ENCODE measurements at regions not wholly inside any gene's neighbourhood (a gene's known extent, or its start where the extent isn't known, plus 50 kb on each side); places are given as distances from the start of the nearest gene placed in this dataset.
A peak's percentile ranks its signal among the peaks of the same experiment; 100 is the strongest.

DNA sequence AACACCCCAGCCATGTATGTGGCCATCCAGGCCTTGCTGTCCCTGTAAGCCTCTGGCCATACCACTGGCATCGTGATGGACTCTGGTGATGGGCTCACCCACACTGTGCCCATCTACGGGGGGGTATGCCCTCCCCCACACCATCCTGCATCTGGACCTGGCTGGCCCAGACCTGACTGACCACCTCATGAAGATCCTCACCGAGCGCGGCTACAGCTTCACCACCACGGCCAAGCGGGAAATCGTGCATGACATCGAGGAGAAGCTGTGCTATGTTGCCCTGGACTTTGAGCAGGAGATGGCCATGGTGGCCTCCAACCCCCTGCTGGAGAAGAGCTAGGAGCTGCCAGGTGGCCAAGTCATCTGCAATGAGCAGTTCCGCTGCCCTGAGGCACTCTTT, 80.4 kb upstream of the ZCCHC2 start:
- intact Hi-C loops (cut with micrococcal nuclease): no loop called here
- Mint-ChIP-seq H3K4me3 (no peak overlapping the region), H3K36me3 (ENCODE audit: low read depth) (no peaks in the 10 kb centered on the region)

DNA sequence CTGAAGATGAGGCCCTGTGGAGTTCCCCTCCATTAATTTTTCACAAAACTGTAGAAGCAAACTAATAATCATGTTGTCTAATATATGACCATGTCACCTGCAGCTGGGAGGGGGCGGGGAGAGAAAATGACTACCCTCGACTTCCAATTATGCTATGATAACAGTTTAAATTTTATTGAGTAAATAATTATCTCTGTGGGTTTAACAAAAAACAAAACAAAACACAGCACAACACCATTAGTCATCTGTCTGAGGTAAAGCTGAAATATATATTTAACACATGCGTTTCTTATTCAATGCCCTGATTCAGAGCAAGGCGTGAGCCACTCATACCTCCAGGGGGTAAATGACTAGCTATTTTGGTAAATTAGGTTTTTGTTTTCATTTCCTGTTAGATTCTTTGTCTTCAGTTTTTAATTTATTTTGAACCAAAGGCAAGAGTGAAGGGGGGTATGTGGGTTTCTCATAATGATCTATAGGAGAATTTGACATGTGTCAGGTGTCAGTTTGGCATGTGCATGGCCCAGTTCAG, 77.4 kb upstream of the ZCCHC2 start:
- H3K36me3 Mint-ChIP-seq (ENCODE audit: low read depth): peaks cover 2% of the 10 kb centered on the region
- peaks cover 6% of the 10 kb centered on the region for H3K4me1 Mint-ChIP-seq (ENCODE audit: low read depth)
- no peak for DNase-seq (ENCODE audit: low spot score)
- H3K27ac Mint-ChIP-seq: peak overlapping the region; percentile 34
- H3K4me3 Mint-ChIP-seq: no peak overlapping the region
- H3K27me3 Mint-ChIP-seq (ENCODE audit: insufficient read depth): no peaks in the 10 kb centered on the region
- peaks cover 7% of the 10 kb centered on the region for H3K9me3 Mint-ChIP-seq
- intact Hi-C loops (cut with micrococcal nuclease): no loop called here

More for the DNA sequence above, 80.4 kb upstream of the ZCCHC2 start:
- H3K9me3 Mint-ChIP-seq: no peaks in the 10 kb centered on the region
- H3K4me1 Mint-ChIP-seq (ENCODE audit: low read depth): peaks cover 5% of the 10 kb centered on the region
- H3K27me3 Mint-ChIP-seq (ENCODE audit: insufficient read depth): peaks cover 6% of the 10 kb centered on the region
- H3K27ac Mint-ChIP-seq: no peak overlapping the region
- no peak for DNase-seq (ENCODE audit: low spot score)

GRCh38 chr18:62446511-62446910, 76.3 kb upstream of the ZCCHC2 start:
- Mint-ChIP-seq H3K27ac (no peak overlapping the region), H3K36me3 (ENCODE audit: low read depth) (peaks cover 2% of the 10 kb centered on the region), H3K9me3 (peaks cover 7% of the 10 kb centered on the region), H3K4me1 (ENCODE audit: low read depth) (peaks cover 17% of the 10 kb centered on the region), H3K27me3 (ENCODE audit: insufficient read depth) (no peaks in the 10 kb centered on the region), H3K4me3 (no peak overlapping the region)
- intact Hi-C loops (cut with micrococcal nuclease): no loop called here
- DNase-seq (ENCODE audit: low spot score): no peak

DNA sequence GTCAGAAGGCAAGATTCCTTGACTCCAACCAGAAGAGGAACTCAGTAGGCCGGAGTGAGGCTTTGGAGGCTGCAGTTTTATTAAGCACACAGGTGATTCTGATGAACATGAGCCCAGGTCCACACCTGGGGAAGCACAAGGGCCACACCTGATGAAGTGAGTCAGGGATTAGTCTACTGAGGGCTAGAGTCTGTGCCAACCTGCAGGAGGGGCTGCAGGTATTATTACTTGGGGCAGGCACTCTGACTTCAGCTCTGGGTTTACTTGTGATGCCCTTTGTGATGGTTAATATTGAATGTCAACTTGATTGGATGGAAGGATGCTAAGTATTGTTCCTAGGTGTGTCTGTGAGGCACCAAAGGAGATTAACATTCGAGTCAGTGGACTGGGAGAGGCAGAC, 75.2 kb upstream of the ZCCHC2 start:
- Mint-ChIP-seq H3K36me3 (ENCODE audit: low read depth) (peaks cover 2% of the 10 kb centered on the region), H3K4me1 (ENCODE audit: low read depth) (peaks cover 23% of the 10 kb centered on the region), H3K4me3 (no peak overlapping the region), H3K9me3 (peaks cover 7% of the 10 kb centered on the region), H3K27me3 (ENCODE audit: insufficient read depth) (no peaks in the 10 kb centered on the region), H3K27ac (no peak overlapping the region)
- intact Hi-C loops (cut with micrococcal nuclease): no loop called here
- DNase-seq (ENCODE audit: low spot score): no peak

DNA sequence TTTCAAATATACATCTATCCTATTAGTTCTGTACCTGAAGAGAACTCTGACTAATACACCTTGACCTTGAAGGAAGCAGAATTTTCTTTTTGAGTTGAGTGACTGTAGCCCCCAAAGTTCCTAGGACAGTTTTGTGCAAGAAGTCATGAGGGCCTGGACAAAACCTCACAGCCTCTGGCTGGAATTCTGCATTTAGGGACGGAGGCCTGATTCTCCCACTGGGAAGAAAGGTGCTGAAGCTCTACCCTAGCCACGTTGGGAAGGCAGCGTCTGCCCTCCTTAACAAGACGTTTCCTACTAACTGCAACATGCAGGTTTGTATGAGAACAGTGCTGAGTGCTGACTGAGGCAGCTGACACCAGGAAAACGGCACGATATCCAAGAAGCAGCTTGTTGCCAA, 74.4 kb upstream of the ZCCHC2 start:
- peaks cover 28% of the 10 kb centered on the region for H3K4me1 Mint-ChIP-seq (ENCODE audit: low read depth)
- no peak for DNase-seq (ENCODE audit: low spot score)
- H3K9me3 Mint-ChIP-seq: peaks cover 7% of the 10 kb centered on the region
- no peak overlapping the region for H3K27ac Mint-ChIP-seq
- peaks cover 2% of the 10 kb centered on the region for H3K36me3 Mint-ChIP-seq (ENCODE audit: low read depth)
- H3K4me3 Mint-ChIP-seq: no peak overlapping the region
- intact Hi-C loops (cut with micrococcal nuclease): no loop called here
- H3K27me3 Mint-ChIP-seq (ENCODE audit: insufficient read depth): no peaks in the 10 kb centered on the region

- Mint-ChIP-seq H3K27me3 (ENCODE audit: insufficient read depth) (no peaks in the 10 kb centered on the region), H3K9me3 (peaks cover 7% of the 10 kb centered on the region), H3K4me3 (no peak overlapping the region), H3K27ac (no peak overlapping the region), H3K36me3 (ENCODE audit: low read depth) (peaks cover 2% of the 10 kb centered on the region), H3K4me1 (ENCODE audit: low read depth) (peaks cover 36% of the 10 kb centered on the region)
- intact Hi-C loops (cut with micrococcal nuclease): no loop called here
- no peak for DNase-seq (ENCODE audit: low spot score)
These were observed 73.2 kb upstream of the ZCCHC2 start for GRCh38 chr18:62449490-62450104.

- intact Hi-C loops (cut with micrococcal nuclease): no loop called here
- Mint-ChIP-seq H3K9me3 (peaks cover 7% of the 10 kb centered on the region), H3K27ac (peak overlapping the region; percentile 10), H3K27me3 (ENCODE audit: insufficient read depth) (peaks cover 4% of the 10 kb centered on the region), H3K4me3 (no peak overlapping the region), H3K36me3 (ENCODE audit: low read depth) (peaks cover 2% of the 10 kb centered on the region), H3K4me1 (ENCODE audit: low read depth) (peaks cover 36% of the 10 kb centered on the region)
- no peak for DNase-seq (ENCODE audit: low spot score)
These were observed 72.7 kb upstream of the ZCCHC2 start for GRCh38 chr18:62450175-62450545.

- intact Hi-C loops (cut with micrococcal nuclease): no loop called here
- Mint-ChIP-seq H3K27me3 (ENCODE audit: insufficient read depth) (peaks cover 4% of the 10 kb centered on the region), H3K27ac (peak overlapping the region; percentile 10), H3K9me3 (peaks cover 7% of the 10 kb centered on the region), H3K4me1 (ENCODE audit: low read depth) (peaks cover 32% of the 10 kb centered on the region), H3K4me3 (no peak overlapping the region), H3K36me3 (ENCODE audit: low read depth) (peaks cover 2% of the 10 kb centered on the region)
- no peak for DNase-seq (ENCODE audit: low spot score)
These were observed 72.0 kb upstream of the ZCCHC2 start for GRCh38 chr18:62450546-62451410.

GRCh38 chr18:62452280-62452831, 70.5 kb upstream of the ZCCHC2 start:
- peaks cover 7% of the 10 kb centered on the region for H3K9me3 Mint-ChIP-seq
- peaks cover 4% of the 10 kb centered on the region for H3K27me3 Mint-ChIP-seq (ENCODE audit: insufficient read depth)
- H3K4me3 Mint-ChIP-seq: peak overlapping the region; percentile 28
- peaks cover 2% of the 10 kb centered on the region for H3K36me3 Mint-ChIP-seq (ENCODE audit: low read depth)
- intact Hi-C loops (cut with micrococcal nuclease): loop anchor here (2.0 kb wide), 2 partner anchors 32 to 54 kb away; no protein-coding TSS in a partner anchor
- H3K4me1 Mint-ChIP-seq (ENCODE audit: low read depth): peaks cover 31% of the 10 kb centered on the region
- H3K27ac Mint-ChIP-seq: peak overlapping the region; percentile 63
- no peak for DNase-seq (ENCODE audit: low spot score)

DNA sequence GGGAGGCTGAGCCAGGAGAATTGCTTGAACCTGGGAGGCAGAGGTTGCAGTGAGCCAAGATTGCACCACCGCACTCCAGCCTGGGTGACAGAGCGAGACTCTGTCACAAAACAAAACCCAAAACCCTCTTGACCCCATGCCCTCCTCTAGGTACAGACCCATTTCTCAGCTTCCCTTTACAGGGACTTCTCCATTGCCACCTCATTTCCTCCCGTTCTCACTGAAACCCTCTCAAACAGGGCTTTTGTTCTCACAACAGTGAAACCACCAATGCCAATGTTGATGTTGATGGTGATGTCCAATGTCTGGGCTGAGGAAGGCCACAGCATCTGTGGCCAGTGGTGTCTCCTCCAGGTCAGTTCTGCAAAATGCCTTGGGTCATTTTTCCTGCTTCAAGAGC, 69.0 kb upstream of the ZCCHC2 start:
- Mint-ChIP-seq H3K9me3 (peaks cover 7% of the 10 kb centered on the region), H3K27me3 (ENCODE audit: insufficient read depth) (peaks cover 4% of the 10 kb centered on the region), H3K36me3 (ENCODE audit: low read depth) (peaks cover 2% of the 10 kb centered on the region), H3K27ac (no peak overlapping the region), H3K4me1 (ENCODE audit: low read depth) (peaks cover 31% of the 10 kb centered on the region), H3K4me3 (no peak overlapping the region)
- DNase-seq (ENCODE audit: low spot score): no peak
- intact Hi-C loops (cut with micrococcal nuclease): loop anchor here (2.0 kb wide), 2 partner anchors 33 to 53 kb away; no protein-coding TSS in a partner anchor

DNA sequence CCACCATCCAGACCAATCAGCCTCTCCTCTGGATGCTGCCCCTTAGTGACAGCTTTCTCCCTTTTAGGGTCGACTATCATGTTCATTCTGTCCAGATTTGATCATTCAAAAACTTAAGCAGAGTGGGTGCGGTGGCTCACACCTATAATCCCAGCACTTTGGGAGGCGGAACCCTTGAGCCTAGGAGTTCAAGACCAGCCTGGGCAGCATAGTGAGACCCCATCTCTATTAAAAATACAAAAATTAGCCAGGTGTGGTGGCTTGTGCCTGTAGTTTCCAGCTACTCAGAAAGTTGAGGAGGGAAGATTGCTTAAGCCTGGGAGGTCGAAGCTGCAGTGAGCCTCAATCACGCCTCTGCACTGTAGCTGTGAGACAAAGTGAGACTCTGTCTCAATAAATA, 68.3 kb upstream of the ZCCHC2 start:
- Mint-ChIP-seq H3K9me3 (peaks cover 5% of the 10 kb centered on the region), H3K4me3 (no peak overlapping the region), H3K27me3 (ENCODE audit: insufficient read depth) (peaks cover 4% of the 10 kb centered on the region), H3K4me1 (ENCODE audit: low read depth) (peaks cover 31% of the 10 kb centered on the region), H3K36me3 (ENCODE audit: low read depth) (peaks cover under 1% of the 10 kb centered on the region), H3K27ac (no peak overlapping the region)
- DNase-seq (ENCODE audit: low spot score): no peak
- intact Hi-C loops (cut with micrococcal nuclease): no loop called here

DNA sequence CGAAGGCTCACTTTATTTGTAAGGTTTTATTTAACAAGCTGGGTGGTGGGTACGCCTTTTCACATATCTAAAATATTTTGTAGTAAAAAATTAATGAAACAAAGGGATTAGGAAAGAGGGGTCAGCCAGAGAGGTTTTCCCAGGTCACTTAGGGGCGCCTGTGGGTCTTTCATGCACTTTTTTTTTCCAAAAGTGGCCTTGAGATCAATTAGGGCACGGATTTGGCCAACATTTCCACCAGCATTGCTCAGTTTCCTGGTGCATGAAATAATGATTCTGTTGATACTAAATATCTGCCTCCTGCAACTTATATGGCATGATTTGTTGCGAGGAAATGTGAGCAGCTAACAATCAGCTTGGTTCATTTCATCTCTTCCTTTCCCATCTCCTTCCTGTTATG, 67.6 kb upstream of the ZCCHC2 start:
- no peak for DNase-seq (ENCODE audit: low spot score)
- Mint-ChIP-seq H3K27ac (no peak overlapping the region), H3K9me3 (no peaks in the 10 kb centered on the region), H3K27me3 (ENCODE audit: insufficient read depth) (peaks cover 4% of the 10 kb centered on the region), H3K4me1 (ENCODE audit: low read depth) (peaks cover 31% of the 10 kb centered on the region), H3K4me3 (no peak overlapping the region), H3K36me3 (ENCODE audit: low read depth) (no peaks in the 10 kb centered on the region)
- intact Hi-C loops (cut with micrococcal nuclease): no loop called here

- H3K9me3 Mint-ChIP-seq: no peaks in the 10 kb centered on the region
- intact Hi-C loops (cut with micrococcal nuclease): no loop called here
- H3K4me3 Mint-ChIP-seq: no peak overlapping the region
- H3K27ac Mint-ChIP-seq: no peak overlapping the region
- no peaks in the 10 kb centered on the region for H3K36me3 Mint-ChIP-seq (ENCODE audit: low read depth)
- peaks cover 4% of the 10 kb centered on the region for H3K27me3 Mint-ChIP-seq (ENCODE audit: insufficient read depth)
- H3K4me1 Mint-ChIP-seq (ENCODE audit: low read depth): peaks cover 11% of the 10 kb centered on the region
- DNase-seq (ENCODE audit: low spot score): no peak
These were observed 64.9 kb upstream of the ZCCHC2 start for GRCh38 chr18:62457877-62458276.

Data from activated T-helper 1 cell treated with anti-CD3 and anti-CD28 coated beads, Interleukin-12 subunit alpha, Interleukin-12 subunit beta, Interleukin-2, Interleukin-4 antibody, amounts not matched to agents 30 ng/mL and 10 ng/mL and 1 ng/mL, durations not matched to agents 14 hours and 24 hours and 36 hours (primary cell).